GM12878 (cell line): ENCODE measurements at regions not wholly inside any gene's neighbourhood (a gene's known extent, or its start where the extent isn't known, plus 50 kb on each side); places are given as distances from the start of the nearest gene placed in this dataset.

Experiments used
- ATAC-seq: fragments of 200-7000 bp; cut with Tn5 transposase; 3 replicates; pipeline ENCODE4 v1.9.1; 2020; ENCODE audit warnings: mild to moderate bottlenecking, moderate library complexity
- BruUV-seq: library from RNA; stranded (reverse); fragments of 400-500 nt; replicated peaks from 2 replicates; lab custom pipeline; 2021; lab: Mats Ljungman, UMichigan
- CTCF ChIA-PET: fragments of 300-600 bp; sonication (Branson Sonifier 250); formaldehyde crosslinking; extraction: SDS; loops from one replicate; lab custom pipeline; 2021; ENCODE audit warnings: inconsistent platforms; lab: Yijun Ruan, JAX
- POLR2A ChIA-PET: fragments of 350-600 bp; formaldehyde crosslinking; extraction: SDS; loops from one replicate; lab custom pipeline; 2021; ENCODE audit warnings: inconsistent platforms; lab: Charles Lee
- RAD21 ChIA-PET: fragments of 300-600 bp; sonication (Branson Sonifier 250); formaldehyde crosslinking; loops from one replicate; lab custom pipeline; 2023; ENCODE audit warnings: antibody characterized with exemption; ENCODE audit not compliant: unreplicated experiment; lab: Charles Lee
- SMC1A ChIA-PET: fragments of 300-600 bp; sonication (Branson Sonifier 250); formaldehyde crosslinking; loops from one replicate; lab custom pipeline; 2023; ENCODE audit not compliant: unreplicated experiment, uncharacterized antibody; lab: Charles Lee
- DNase-seq: peaks from one replicate; pipeline ENCODE4 v3.0.0-alpha.2; 2011; ENCODE audit warnings: low read depth, low spot score
- FAIRE-seq: peaks from 3 replicates; lab custom pipeline; 2011; peaks lifted over from hg19 to GRCh38; lab: Jason Lieb, UNC
- H2AFZ ChIP-seq: 2 replicates; pipeline ENCODE4 v1.6.0; 2011; ENCODE audit warnings: low read depth, low read length, control low read depth; ENCODE audit not compliant: control insufficient read depth
- H3K27ac ChIP-seq: 2 replicates; pipeline ENCODE4 v1.5.1; 2011; ENCODE audit warnings: control low read depth; ENCODE audit not compliant: control insufficient read depth, insufficient read depth
- H3K27me3 ChIP-seq, 2 experiments: replicated peaks in 1 of 2; 2 replicates each; pipeline versions ENCODE4 v1.6.0 to v1.6.1; 2011; ENCODE audit warnings: low read length in 1 of 2; ENCODE audit not compliant: control insufficient read depth in 2 of 2, insufficient read depth in 2 of 2
- H3K36me3 ChIP-seq, 2 experiments: 2 replicates each; pipeline ENCODE4 v1.5.1; 2011; ENCODE audit warnings: low read length in 1 of 2; ENCODE audit not compliant: control insufficient read depth in 2 of 2, insufficient read depth in 2 of 2
- H3K4me1 ChIP-seq: 2 replicates; pipeline ENCODE4 v1.6.1; 2011; ENCODE audit warnings: mild to moderate bottlenecking, low read length, moderate library complexity, mixed read lengths; ENCODE audit not compliant: control insufficient read depth, insufficient read depth
- H3K4me2 ChIP-seq: 2 replicates; pipeline ENCODE4 v1.6.0; 2011; ENCODE audit warnings: control low read depth; ENCODE audit not compliant: control insufficient read depth, insufficient read depth
- H3K4me3 ChIP-seq: fragments of 200-600 bp; sonication (generic); 2 replicates; pipeline ENCODE4 v1.5.1; 2016
- H3K79me2 ChIP-seq: 2 replicates; pipeline ENCODE4 v1.6.0; 2011; ENCODE audit warnings: low read length; ENCODE audit not compliant: control insufficient read depth, insufficient read depth
- H3K9ac ChIP-seq: 2 replicates; pipeline ENCODE4 v1.8.0; 2011; ENCODE audit warnings: low read length, control low read depth, mixed read lengths; ENCODE audit not compliant: control insufficient read depth, insufficient read depth
- H3K9me3 ChIP-seq: replicated peaks from 3 replicates; pipeline ENCODE4 v1.5.1; 2011; ENCODE audit warnings: mild to moderate bottlenecking, low read length; ENCODE audit not compliant: control insufficient read depth, insufficient read depth
- H4K20me1 ChIP-seq: 2 replicates; pipeline ENCODE4 v1.6.0; 2011; ENCODE audit not compliant: control insufficient read depth, insufficient read depth
- BCL11A ChIP-seq: IDR thresholded peaks from 2 replicates; pipeline ENCODE4 v1.6.1; 2011; ENCODE audit warnings: low read depth, low read length
- DPF2 ChIP-seq: fragments of 450-650 bp; IDR thresholded peaks from 2 replicates; pipeline ENCODE4 v1.6.1; 2017; ENCODE audit warnings: mild to moderate bottlenecking
- HDAC6 ChIP-seq: fragments of 200-600 bp; sonication (generic); IDR thresholded peaks from one replicate; pipeline ENCODE4 v1.8.0; 2017; ENCODE audit warnings: antibody characterized with exemption; ENCODE audit not compliant: unreplicated experiment
- IRF4 ChIP-seq: IDR thresholded peaks from 2 replicates; pipeline ENCODE4 v1.6.1; 2011; ENCODE audit warnings: low read depth, low read length
- JUNB ChIP-seq: IDR thresholded peaks from 2 replicates; pipeline ENCODE4 v1.6.1; 2016; ENCODE audit warnings: antibody characterized with exemption, mild to moderate bottlenecking
- KAT2A ChIP-seq: conservative IDR thresholded peaks from 2 replicates; pipeline ENCODE4 v1.6.1; 2011; ENCODE audit warnings: low read depth, low read length; ENCODE audit not compliant: control insufficient read depth
- MXI1 ChIP-seq: fragments of 150-350 bp; IDR thresholded peaks from 2 replicates; pipeline ENCODE4 v1.6.1; 2011; ENCODE audit warnings: low read depth, mild to moderate bottlenecking, inconsistent platforms, low read length, improper control_type of control experiment
- NBN ChIP-seq: fragments of 450-650 bp; IDR thresholded peaks from 2 replicates; pipeline ENCODE4 v1.6.1; 2016
- NFYA ChIP-seq: IDR thresholded peaks from 2 replicates; pipeline ENCODE4 v1.6.1; 2011; ENCODE audit warnings: low read depth, mild to moderate bottlenecking, low read length, improper control_type of control experiment, borderline replicate concordance
- NR2C1 ChIP-seq: fragments of 450-650 bp; IDR thresholded peaks from 2 replicates; pipeline ENCODE4 v1.6.1; 2017; ENCODE audit warnings: antibody characterized with exemption, mild to moderate bottlenecking, moderate library complexity
- PAX5 ChIP-seq: IDR thresholded peaks from 2 replicates; pipeline ENCODE4 v1.6.1; 2011; ENCODE audit warnings: low read depth, low read length, borderline replicate concordance
- POLR2A ChIP-seq: IDR thresholded peaks from 2 replicates; pipeline ENCODE4 v1.6.1; 2011; ENCODE audit warnings: low read depth, mild to moderate bottlenecking, low read length
- SUPT20H ChIP-seq: IDR thresholded peaks from 2 replicates; pipeline ENCODE4 v1.6.1; 2011; ENCODE audit warnings: low read depth, mild to moderate bottlenecking, low read length, moderate library complexity, borderline replicate concordance; ENCODE audit not compliant: control insufficient read depth
- SUZ12 ChIP-seq: fragments of 200-600 bp; sonication (generic); IDR thresholded peaks from one replicate; pipeline ENCODE4 v1.6.1; 2018; ENCODE audit warnings: antibody characterized with exemption, mild to moderate bottlenecking; ENCODE audit not compliant: unreplicated experiment
- TARDBP ChIP-seq: IDR thresholded peaks from 2 replicates; pipeline ENCODE4 v1.6.1; 2016; ENCODE audit warnings: borderline replicate concordance
- ZNF24 ChIP-seq: fragments of 450-650 bp; IDR thresholded peaks from 2 replicates; pipeline ENCODE4 v1.6.1; 2017; ENCODE audit warnings: antibody characterized with exemption, mild to moderate bottlenecking
- in situ Hi-C: fragments of 300-500 bp; cut with MboI; formaldehyde crosslinking; loops from 9 replicates; pipeline ENCODE4 v1.14.3; 2018; ENCODE audit warnings: mixed read lengths
- intact Hi-C: fragments of 100-400 bp; cut with micrococcal nuclease; formaldehyde crosslinking; loops from one replicate; pipeline ENCODE4 v1.14.2; 2022; ENCODE audit not compliant: unreplicated experiment
- TF ChIP-seq, protein P1 (sequence below): fragments of 450-650 bp; conservative IDR thresholded peaks from 2 replicates; pipeline ENCODE4 v1.6.1; 2017; ENCODE audit warnings: mild to moderate bottlenecking, moderate library complexity
- TF ChIP-seq, protein P2 (sequence below): IDR thresholded peaks from 2 replicates; pipeline ENCODE4 v1.6.1; 2011; ENCODE audit warnings: low read depth, low read length, improper control_type of control experiment, borderline replicate concordance

- Histone ChIP-seq H3K27me3 (no peaks in the 10 kb centered on the region), H3K9ac (no peak overlapping the region), H3K4me1 (no peaks in the 10 kb centered on the region), H4K20me1 (no peaks in the 10 kb centered on the region), H3K27ac (no peak overlapping the region), H3K4me3 (no peak overlapping the region), H3K36me3 (no peaks in the 10 kb centered on the region), H3K79me2 (no peaks in the 10 kb centered on the region), H3K9me3 (no peaks in the 10 kb centered on the region), H2AFZ (no peak overlapping the region), H3K4me2 (no peak overlapping the region)
- SMC1A ChIA-PET = no interaction called here
- POLR2A ChIA-PET = no interaction called here
- in situ Hi-C loops = no loop called here
- no TSS peak for BruUV-seq
- ATAC-seq = no peak
- CTCF ChIA-PET = no interaction called here
- TF ChIP-seq JUNB (no peak), SUPT20H (no peak), MXI1 (no peak), ZNF24 (no peak), POLR2A (no peak), HDAC6 (no peak), DPF2 (no peak), IRF4 (no peak), NBN (no peak), BCL11A (no peak), NR2C1 (no peak), NFYA (no peak), PAX5 (no peak), TARDBP (no peak), KAT2A (no peak), SUZ12 (no peak)
- TF ChIP-seq, protein P1, sequence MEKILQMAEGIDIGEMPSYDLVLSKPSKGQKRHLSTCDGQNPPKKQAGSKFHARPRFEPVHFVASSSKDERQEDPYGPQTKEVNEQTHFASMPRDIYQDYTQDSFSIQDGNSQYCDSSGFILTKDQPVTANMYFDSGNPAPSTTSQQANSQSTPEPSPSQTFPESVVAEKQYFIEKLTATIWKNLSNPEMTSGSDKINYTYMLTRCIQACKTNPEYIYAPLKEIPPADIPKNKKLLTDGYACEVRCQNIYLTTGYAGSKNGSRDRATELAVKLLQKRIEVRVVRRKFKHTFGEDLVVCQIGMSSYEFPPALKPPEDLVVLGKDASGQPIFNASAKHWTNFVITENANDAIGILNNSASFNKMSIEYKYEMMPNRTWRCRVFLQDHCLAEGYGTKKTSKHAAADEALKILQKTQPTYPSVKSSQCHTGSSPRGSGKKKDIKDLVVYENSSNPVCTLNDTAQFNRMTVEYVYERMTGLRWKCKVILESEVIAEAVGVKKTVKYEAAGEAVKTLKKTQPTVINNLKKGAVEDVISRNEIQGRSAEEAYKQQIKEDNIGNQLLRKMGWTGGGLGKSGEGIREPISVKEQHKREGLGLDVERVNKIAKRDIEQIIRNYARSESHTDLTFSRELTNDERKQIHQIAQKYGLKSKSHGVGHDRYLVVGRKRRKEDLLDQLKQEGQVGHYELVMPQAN = no peak
- TF ChIP-seq, protein P2, sequence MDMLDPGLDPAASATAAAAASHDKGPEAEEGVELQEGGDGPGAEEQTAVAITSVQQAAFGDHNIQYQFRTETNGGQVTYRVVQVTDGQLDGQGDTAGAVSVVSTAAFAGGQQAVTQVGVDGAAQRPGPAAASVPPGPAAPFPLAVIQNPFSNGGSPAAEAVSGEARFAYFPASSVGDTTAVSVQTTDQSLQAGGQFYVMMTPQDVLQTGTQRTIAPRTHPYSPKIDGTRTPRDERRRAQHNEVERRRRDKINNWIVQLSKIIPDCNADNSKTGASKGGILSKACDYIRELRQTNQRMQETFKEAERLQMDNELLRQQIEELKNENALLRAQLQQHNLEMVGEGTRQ = no peak
- FAIRE-seq = no peak
- no peak for DNase-seq
- RAD21 ChIA-PET = no interaction called here
- intact Hi-C loops = no loop called here
These were observed 445.4 kb upstream of the DAB2 start for GRCh38 chr5:39870137-39870536.
